ENCODE measurements at regions not wholly inside any gene's neighbourhood (a gene's known extent, or its start where the extent isn't known, plus 50 kb on each side); places are given as distances from the start of the nearest gene placed in this dataset.

GRCh38 chr10:2043379-2043778 lies 306.1 kb upstream of the ADARB2 start:
- TF ChIP-seq CTCF (IDR thresholded peaks at IDR 0.05 in 8 of 11, conservative IDR thresholded peaks at IDR 0.05 in 3 of 11) (no peak), POLR2A (IDR thresholded peaks at IDR 0.05) (no peak), POLR2AphosphoS5 (IDR thresholded peaks at IDR 0.05) (no peak)

All from spleen (tissue), 7 donors.